Ishikawa (cell line): ENCODE measurements at regions not wholly inside any gene's neighbourhood (a gene's known extent, or its start where the extent isn't known, plus 50 kb on each side); places are given as distances from the start of the nearest gene placed in this dataset.

Experiments
- CEBPB ChIP-seq: IDR thresholded peaks from 2 replicates; pipeline ENCODE4 v1.6.1; 2012
- CREB1 ChIP-seq: IDR thresholded peaks from 2 replicates; pipeline ENCODE4 v1.6.1; 2012; ENCODE audit warnings: low read depth
- EGR1 ChIP-seq: IDR thresholded peaks from 2 replicates; pipeline ENCODE4 v1.6.1; 2012
- EP300 ChIP-seq: IDR thresholded peaks from 2 replicates; pipeline ENCODE4 v1.6.1; 2012; ENCODE audit warnings: borderline replicate concordance
- FOXM1 ChIP-seq: IDR thresholded peaks from 2 replicates; pipeline ENCODE4 v1.6.1; 2012; ENCODE audit warnings: low read depth, borderline replicate concordance
- MAX ChIP-seq: IDR thresholded peaks from 2 replicates; pipeline ENCODE4 v1.6.1; 2012
- NFIC ChIP-seq: IDR thresholded peaks from 2 replicates; pipeline ENCODE4 v1.6.1; 2012
- RAD21 ChIP-seq: IDR thresholded peaks from 2 replicates; pipeline ENCODE4 v1.6.1; 2012; ENCODE audit warnings: low read depth
- REST ChIP-seq: IDR thresholded peaks from 2 replicates; pipeline ENCODE4 v1.6.1; 2012; ENCODE audit warnings: low read depth, mild to moderate bottlenecking
- TAF1 ChIP-seq: IDR thresholded peaks from 2 replicates; pipeline ENCODE4 v1.6.1; 2012; ENCODE audit warnings: low read depth, mild to moderate bottlenecking
- TCF12 ChIP-seq: IDR thresholded peaks from 2 replicates; pipeline ENCODE4 v1.6.1; 2012; ENCODE audit warnings: low read depth
- TEAD4 ChIP-seq: IDR thresholded peaks from 2 replicates; pipeline ENCODE4 v1.6.1; 2012
- YY1 ChIP-seq: IDR thresholded peaks from 2 replicates; pipeline ENCODE4 v1.6.1; 2012; ENCODE audit warnings: low read depth
- ZBTB7A ChIP-seq: IDR thresholded peaks from 2 replicates; pipeline ENCODE4 v1.6.1; 2012; ENCODE audit warnings: low read depth
- TF ChIP-seq, protein P1 (sequence below): IDR thresholded peaks from 2 replicates; pipeline ENCODE4 v1.6.1; 2012

- TF ChIP-seq YY1 (no peak), FOXM1 (no peak), TAF1 (no peak), ZBTB7A (no peak), REST (no peak), NFIC (no peak), TEAD4 (no peak), MAX (no peak), CREB1 (no peak), EGR1 (no peak), EP300 (no peak), TCF12 (no peak), CEBPB (no peak), RAD21 (no peak)
- TF ChIP-seq, protein P1, sequence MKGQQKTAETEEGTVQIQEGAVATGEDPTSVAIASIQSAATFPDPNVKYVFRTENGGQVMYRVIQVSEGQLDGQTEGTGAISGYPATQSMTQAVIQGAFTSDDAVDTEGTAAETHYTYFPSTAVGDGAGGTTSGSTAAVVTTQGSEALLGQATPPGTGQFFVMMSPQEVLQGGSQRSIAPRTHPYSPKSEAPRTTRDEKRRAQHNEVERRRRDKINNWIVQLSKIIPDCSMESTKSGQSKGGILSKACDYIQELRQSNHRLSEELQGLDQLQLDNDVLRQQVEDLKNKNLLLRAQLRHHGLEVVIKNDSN, result no peak
Observed at GRCh38 chr18:56118422-56118821, 520.0 kb downstream of the TXNL1 start.

GRCh38 chr18:56115071-56116015 lies 523.0 kb downstream of the TXNL1 start:
- no peak for TF ChIP-seq MAX
- no peak for TF ChIP-seq CREB1
- no peak for TF ChIP-seq ZBTB7A

GRCh38 chr18:56112984-56113383 lies 525.0 kb upstream of the TCF4 start:
- TF ChIP-seq TEAD4 (no peak), MAX (no peak), YY1 (no peak), ZBTB7A (no peak), RAD21 (no peak), CREB1 (no peak), TAF1 (no peak), TCF12 (no peak), NFIC (no peak), FOXM1 (no peak), CEBPB (no peak), EP300 (no peak), EGR1 (no peak), REST (no peak)
- TF ChIP-seq, protein P1, result no peak

GRCh38 chr18:56112013-56112749 lies 524.2 kb upstream of the TCF4 start:
- no peak for TF ChIP-seq EP300
- no peak for TF ChIP-seq YY1
- TF ChIP-seq TEAD4, result no peak
- TF ChIP-seq ZBTB7A, result no peak
- TF ChIP-seq FOXM1, result no peak
- no peak for TF ChIP-seq TCF12
- TF ChIP-seq MAX, result no peak
- no peak for TF ChIP-seq CEBPB
- TF ChIP-seq RAD21, result no peak
- TF ChIP-seq CREB1, result no peak
- no peak for TF ChIP-seq TAF1
- TF ChIP-seq, protein P1, result no peak
- no peak for TF ChIP-seq REST
- no peak for TF ChIP-seq NFIC
- no peak for TF ChIP-seq EGR1
